ENCODE measurements at regions not wholly inside any gene's neighbourhood (a gene's known extent, or its start where the extent isn't known, plus 50 kb on each side); places are given as distances from the start of the nearest gene placed in this dataset.

- TF ChIP-seq ZBTB34 (CRISPR knock-in tag; IDR thresholded peaks at IDR 0.05) (no peak), KAT7 (CRISPR knock-in tag; IDR thresholded peaks at IDR 0.05; ENCODE audit: borderline replicate concordance) (no peak), EZH2 (conservative IDR thresholded peaks at IDR 0.05; ENCODE audit: low read depth, low read length) (no peak), SP1 (IDR thresholded peaks at IDR 0.05) (no peak), SP1 (CRISPR knock-in tag; IDR thresholded peaks at IDR 0.05) (no peak), ZBTB2 (CRISPR knock-in tag; IDR thresholded peaks at IDR 0.05; ENCODE audit: low read depth) (no peak)
These were observed 76.1 kb upstream of the ASIC2 start (continued) for GRCh38 chr17:33369149-33369548.

GRCh38 chr17:33369876-33370275 is 76.8 kb upstream of the ASIC2 start:
- Histone ChIP-seq H3K27me3 (ENCODE audit: control insufficient read depth in 1 of 2, insufficient read depth in 2 of 2, low read length in 2 of 2) (no peaks in the 10 kb centered on the region), H3K79me2 (ENCODE audit: insufficient read depth, low read length) (no peaks in the 10 kb centered on the region), H4K20me1 (ENCODE audit: insufficient read depth, low read length) (no peaks in the 10 kb centered on the region), H3K4me1 (ENCODE audit: insufficient read depth, low read length) (peaks cover 36% of the 10 kb centered on the region), H2AFZ (ENCODE audit: low read length) (no peak overlapping the region), H3K9ac (ENCODE audit: insufficient read depth, low read depth, low read length) (no peak overlapping the region), H3K4me2 (ENCODE audit: low read depth, low read length) (no peak overlapping the region), H3K4me3 (replicated peaks in 1 of 3; ENCODE audit: insufficient read depth in 1 of 3, low read depth in 2 of 3, low read length in 3 of 3) (no peak overlapping the region), H3K9me3 (ENCODE audit: low read length) (no peaks in the 10 kb centered on the region), H3K36me3 (replicated peaks in 1 of 2; ENCODE audit: control insufficient read depth in 1 of 2, insufficient read depth in 2 of 2, low read length in 2 of 2) (no peaks in the 10 kb centered on the region), H3K27ac (ENCODE audit: extremely low read length, insufficient read depth, low read length) (no peak overlapping the region)
- FAIRE-seq (no peak), ATAC-seq (no peak), DNase-seq (ENCODE audit: low spot score) (no peak)
- CTCF ChIA-PET (ENCODE audit: low intra/inter-chr PET ratio, low total read pairs), result no interaction called here
- in situ Hi-C loops (cut with HindIII; ENCODE audit: extremely low pct_ligation_motif_present, low pct_unique_long_range_greater_than_20kb), result no loop called here
- BruUV-seq (replicated peaks), result no TSS peak
- intact Hi-C loops (cut with micrococcal nuclease; ENCODE audit: unreplicated experiment), result no loop called here
- WGBS (ENCODE audit: low lambda C conversion rate), result 25% methylated on average over 2 of the region's 2 CpGs
- POLR2A ChIA-PET, result no interaction called here
- TF ChIP-seq ZNF142 (CRISPR knock-in tag; IDR thresholded peaks at IDR 0.05) (no peak), ZNF558 (CRISPR knock-in tag; IDR thresholded peaks at IDR 0.05; ENCODE audit: borderline replicate concordance) (no peak), MAFG (CRISPR knock-in tag; IDR thresholded peaks at IDR 0.05) (no peak), ZNF660 (CRISPR knock-in tag; IDR thresholded peaks at IDR 0.05; ENCODE audit: borderline replicate concordance, low read depth) (no peak), CHD4 (IDR thresholded peaks at IDR 0.05; ENCODE audit: borderline replicate concordance, low read length) (no peak), ZSCAN25 (CRISPR knock-in tag; IDR thresholded peaks at IDR 0.05) (no peak), SCMH1 (CRISPR knock-in tag; IDR thresholded peaks at IDR 0.05; ENCODE audit: borderline replicate concordance) (no peak), HOXD1 (CRISPR knock-in tag; IDR thresholded peaks at IDR 0.05) (no peak), SRF (IDR thresholded peaks at IDR 0.05; ENCODE audit: low read depth, low read length) (no peak), CHCHD3 (CRISPR knock-in tag; IDR thresholded peaks at IDR 0.05) (no peak), ZNF121 (CRISPR knock-in tag; IDR thresholded peaks at IDR 0.05) (no peak), SUZ12 (IDR thresholded peaks at IDR 0.05; ENCODE audit: low read depth, low read length) (no peak)

All from HepG2 (cell line).